CD4-positive, alpha-beta T cell (primary cell): ENCODE measurements at regions not wholly inside any gene's neighbourhood (a gene's known extent, or its start where the extent isn't known, plus 50 kb on each side); places are given as distances from the start of the nearest gene placed in this dataset.

ENCODE experiments used
- ATAC-seq: fragments of 200-7000 bp; cut with Tn5 transposase; one replicate; pipeline ENCODE4 v1.10.0; 2022; ENCODE audit warnings: mild to moderate bottlenecking; ENCODE audit not compliant: poor library complexity
- CTCF ChIA-PET: fragments of 350-600 bp; sonication (Branson Sonifier 250); formaldehyde crosslinking; loops from one replicate; lab custom pipeline; 2021; ENCODE audit warnings: antibody characterized with exemption, inconsistent platforms; lab: Charles Lee
- POLR2A ChIA-PET: fragments of 350-600 bp; sonication (Branson Sonifier 250); formaldehyde crosslinking; loops from one replicate; lab custom pipeline; 2021; ENCODE audit warnings: antibody characterized with exemption, inconsistent platforms; lab: Charles Lee
- DNase-seq, 14 experiments: peaks; one replicate each; pipeline ENCODE4 v3.0.0-alpha.2; 2013 to 2020; ENCODE audit warnings: mixed read lengths in 2 of 14
- H3K27ac ChIP-seq, 2 donors: one replicate each; pipeline versions ENCODE4 v1.5.1 to v1.7.0; 2013; ENCODE audit warnings: low read length in 2 of 2, low read depth in 1 of 2, mild to moderate bottlenecking in 1 of 2
- H3K27me3 ChIP-seq, 2 experiments: 1 replicate in 1 of 2; 2 replicates in 1 of 2; pipeline versions ENCODE4 v1.6.1 to v1.7.0; 2013; ENCODE audit warnings: low read length in 2 of 2, control low read depth in 1 of 2, mild to moderate bottlenecking in 1 of 2, moderate library complexity in 1 of 2; ENCODE audit not compliant: insufficient read depth in 2 of 2, control insufficient read depth in 1 of 2
- H3K36me3 ChIP-seq: one replicate; pipeline ENCODE4 v1.6.1; 2013; ENCODE audit warnings: low read length, control low read depth; ENCODE audit not compliant: insufficient read depth
- H3K4me1 ChIP-seq: one replicate; pipeline ENCODE4 v1.6.1; 2013; ENCODE audit warnings: low read length, control low read depth; ENCODE audit not compliant: insufficient read depth
- H3K4me3 ChIP-seq: one replicate; pipeline ENCODE4 v1.5.1; 2013; ENCODE audit warnings: mild to moderate bottlenecking, low read length, moderate library complexity
- H3K9me3 ChIP-seq, 2 experiments: 1 replicate in 1 of 2; 2 replicates in 1 of 2; pipeline versions ENCODE4 v1.6.1 to v1.7.0; 2013; ENCODE audit warnings: low read length in 2 of 2, mild to moderate bottlenecking in 2 of 2, control low read depth in 1 of 2, moderate library complexity in 1 of 2; ENCODE audit not compliant: control insufficient read depth in 1 of 2, insufficient read depth in 1 of 2
- H3K27ac Mint-ChIP-seq: one replicate; pipeline ENCODE4 v1.8.0; 2020; ENCODE audit warnings: mixed read lengths
- H3K27me3 Mint-ChIP-seq: one replicate; pipeline ENCODE4 v1.8.0; 2021; ENCODE audit warnings: mixed read lengths
- H3K36me3 Mint-ChIP-seq: one replicate; pipeline ENCODE4 v1.8.0; 2021; ENCODE audit warnings: low read depth, mixed read lengths
- H3K4me1 Mint-ChIP-seq: one replicate; pipeline ENCODE4 v1.8.0; 2021; ENCODE audit warnings: low read depth, mixed read lengths
- H3K4me3 Mint-ChIP-seq: one replicate; pipeline ENCODE4 v1.8.0; 2020; ENCODE audit warnings: mild to moderate bottlenecking, mixed read lengths
- H3K9me3 Mint-ChIP-seq: one replicate; pipeline ENCODE4 v1.8.0; 2020; ENCODE audit warnings: mixed read lengths
- CTCF ChIP-seq: fragments of 200-600 bp; IDR thresholded peaks from one replicate; pipeline ENCODE4 v1.8.0; 2022; ENCODE audit warnings: antibody characterized with exemption, mild to moderate bottlenecking
- intact Hi-C, 2 experiments: fragments of 100-400 bp; cut with DNase I in 1 of 2; cut with micrococcal nuclease in 1 of 2; formaldehyde crosslinking; loops; one replicate each; pipeline versions ENCODE4 v1.15.1 to v1.9.0; 2023 to 2025; cut with DNase I, micrococcal nuclease

- Mint-ChIP-seq H3K4me3 (no peak overlapping the region), H3K27me3 (no peaks in the 10 kb centered on the region)
Observed at GRCh38 chr13:105762096-105762495, 773.4 kb downstream of the EFNB2 start.

GRCh38 chr13:105758918-105759860 is 776.3 kb downstream of the EFNB2 start:
- Mint-ChIP-seq H3K4me1 (no peaks in the 10 kb centered on the region), H3K9me3 (no peaks in the 10 kb centered on the region), H3K4me3 (no peak overlapping the region), H3K27me3 (no peaks in the 10 kb centered on the region), H3K36me3 (no peaks in the 10 kb centered on the region), H3K27ac (no peak overlapping the region)
- Histone ChIP-seq H3K4me3 (no peak overlapping the region), H3K4me1 (no peaks in the 10 kb centered on the region), H3K27ac (no peak overlapping the region), H3K9me3 (no peaks in the 10 kb centered on the region), H3K27me3 (no peaks in the 10 kb centered on the region), H3K36me3 (no peaks in the 10 kb centered on the region)
- DNase-seq (no peak), ATAC-seq (no peak)
- POLR2A ChIA-PET, result no interaction called here
- no peak for TF ChIP-seq CTCF
- intact Hi-C loops, result no loop called here
- CTCF ChIA-PET, result no interaction called here

More at GRCh38 chr13:105762096-105762495, 773.4 kb downstream of the EFNB2 start:
- no peak for TF ChIP-seq CTCF
- intact Hi-C loops, result no loop called here
- DNase-seq, result no peak
- no peaks in the 10 kb centered on the region for H3K36me3 Mint-ChIP-seq
- H3K27ac Mint-ChIP-seq, result no peak overlapping the region
- ATAC-seq, result no peak
- H3K4me1 Mint-ChIP-seq, result no peaks in the 10 kb centered on the region
- Histone ChIP-seq H3K4me1 (no peaks in the 10 kb centered on the region), H3K4me3 (no peak overlapping the region), H3K27ac (no peak overlapping the region), H3K36me3 (no peaks in the 10 kb centered on the region), H3K9me3 (no peaks in the 10 kb centered on the region), H3K27me3 (no peaks in the 10 kb centered on the region)
- CTCF ChIA-PET, result no interaction called here
- POLR2A ChIA-PET, result no interaction called here
- no peaks in the 10 kb centered on the region for H3K9me3 Mint-ChIP-seq

DNA sequence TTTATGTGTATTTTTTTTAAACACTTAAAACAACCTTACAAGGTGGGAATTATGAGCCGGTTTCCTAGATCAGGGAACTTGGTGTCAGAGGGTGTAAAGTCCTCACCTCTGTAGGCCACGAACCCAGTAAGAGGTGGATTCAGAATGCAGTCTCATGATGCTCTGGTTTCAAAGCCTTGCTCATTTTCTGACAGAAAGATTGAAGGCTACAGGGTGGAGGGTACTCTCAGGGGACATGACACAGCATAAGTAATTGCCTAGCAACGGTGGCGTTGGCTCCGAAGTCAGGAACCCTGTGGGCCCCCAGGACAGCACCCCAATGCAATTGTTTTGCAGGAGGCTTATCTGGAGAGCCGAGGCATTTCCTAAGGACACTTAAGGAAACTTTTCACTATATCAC is 794.7 kb downstream of the EFNB2 start:
- ATAC-seq, result no peak
- Mint-ChIP-seq H3K27me3 (no peaks in the 10 kb centered on the region), H3K36me3 (no peaks in the 10 kb centered on the region), H3K9me3 (peaks cover 9% of the 10 kb centered on the region), H3K4me3 (no peak overlapping the region), H3K4me1 (no peaks in the 10 kb centered on the region), H3K27ac (no peak overlapping the region)
- H3K36me3 ChIP-seq, result no peaks in the 10 kb centered on the region
- POLR2A ChIA-PET, result no interaction called here
- H3K4me3 ChIP-seq, result no peak overlapping the region
- no peak overlapping the region for H3K27ac ChIP-seq
- peaks cover 0 to 8% of the 10 kb centered on the region in 2 experiments for H3K9me3 ChIP-seq
- CTCF ChIA-PET, result no interaction called here
- no peaks in the 10 kb centered on the region for H3K27me3 ChIP-seq
- no peak for TF ChIP-seq CTCF
- no peaks in the 10 kb centered on the region for H3K4me1 ChIP-seq
- no peak for DNase-seq
- intact Hi-C loops, result no loop called here
